IPS-NIHi11 (cell line): ENCODE measurements at regions not wholly inside any gene's neighbourhood (a gene's known extent, or its start where the extent isn't known, plus 50 kb on each side); places are given as distances from the start of the nearest gene placed in this dataset.

ENCODE experiments used
- DNase-seq: peaks from one replicate; pipeline ENCODE4 v3.0.0; 2012; ENCODE audit warnings: mixed read lengths, low spot score

DNA sequence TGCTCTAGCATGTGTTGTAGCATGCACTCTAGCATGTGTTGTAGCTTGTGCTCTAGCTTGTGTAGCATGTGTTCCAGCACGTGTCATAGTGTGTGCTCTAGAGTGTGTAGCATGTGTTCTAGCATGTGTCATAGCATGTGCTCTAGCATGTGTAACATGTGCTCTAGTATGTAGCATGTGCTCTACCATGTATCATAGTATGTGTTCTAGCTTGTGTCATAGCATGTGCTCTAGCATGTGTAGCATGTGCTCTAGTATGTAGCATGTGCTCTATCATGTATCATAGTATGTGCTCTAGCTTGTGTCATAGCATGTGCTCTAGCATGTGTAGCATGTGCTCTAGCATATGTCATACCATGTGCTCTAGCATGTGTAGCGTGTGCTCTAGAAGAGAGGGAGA lies 255.3 kb downstream of the ICE1 start:
- DNase-seq = no peak

DNA sequence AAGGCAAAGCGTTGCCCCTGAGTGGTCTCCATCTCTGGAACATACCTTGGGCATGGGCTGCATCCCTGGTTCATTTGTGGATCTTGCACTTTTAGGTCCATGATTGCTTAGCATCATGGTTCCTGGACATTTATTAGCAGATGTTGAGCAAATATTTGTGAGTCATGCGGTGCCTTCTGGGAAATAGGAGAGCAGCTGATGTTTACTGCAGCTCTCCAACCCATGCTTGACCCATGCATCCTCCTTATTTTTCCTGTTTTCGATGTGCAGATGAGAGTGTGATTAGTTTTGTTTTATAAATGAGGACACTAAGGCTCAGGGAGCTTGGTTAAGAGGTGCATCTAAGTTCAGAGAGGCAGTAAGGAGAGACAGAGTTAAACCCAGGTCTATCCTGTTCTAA lies 253.7 kb downstream of the ICE1 start:
- DNase-seq = no peak

DNA sequence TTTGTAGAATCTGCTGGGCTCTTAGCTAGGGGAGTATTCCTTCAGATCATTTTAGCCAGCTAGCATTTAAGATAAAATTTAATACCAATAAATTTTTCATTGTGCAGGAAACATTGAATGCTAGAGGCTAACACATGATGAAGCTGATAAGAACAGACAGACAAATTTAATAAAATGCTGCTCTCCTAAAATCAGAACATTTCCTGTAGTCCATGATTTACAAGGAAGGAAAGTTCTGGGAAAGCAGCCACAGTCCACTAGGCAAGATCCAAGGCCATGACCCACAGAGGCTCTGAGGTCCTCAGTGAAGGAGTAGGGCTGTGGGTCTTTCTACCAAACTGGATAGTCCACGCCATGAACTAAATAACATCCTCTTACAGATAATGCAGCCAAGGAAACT lies 253.0 kb downstream of the ICE1 start:
- DNase-seq = no peak

- no peak for DNase-seq
These were observed 249.3 kb downstream of the ICE1 start for GRCh38 chr5:5671823-5672222.

DNA sequence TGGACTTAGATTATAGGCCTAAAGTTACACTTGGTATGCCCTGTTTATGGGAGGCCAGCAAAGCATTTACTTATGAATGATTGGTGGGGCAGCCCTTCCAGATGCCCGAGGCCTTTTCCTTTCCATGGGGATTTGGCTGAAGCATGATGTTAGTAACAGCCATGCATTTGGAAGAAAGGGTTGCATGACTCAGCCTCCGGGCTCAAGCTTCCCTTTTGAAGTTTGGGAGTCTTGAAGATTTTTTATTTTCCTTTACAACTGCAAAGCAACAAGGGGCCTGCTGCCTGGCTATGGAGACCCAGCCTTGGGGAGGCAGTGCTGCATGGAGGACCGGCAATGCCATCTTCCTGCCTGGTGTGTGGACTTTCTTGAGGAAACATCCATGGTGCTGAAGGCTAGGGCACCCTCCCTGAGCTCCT lies 244.7 kb downstream of the ICE1 start:
- no peak for DNase-seq

- no peak for DNase-seq
These were observed 243.9 kb downstream of the ICE1 start for GRCh38 chr5:5666369-5666768.

- DNase-seq = no peak
These were observed 243.5 kb downstream of the ICE1 start for GRCh38 chr5:5666076-5666365.

- DNase-seq = no peak
These were observed 243.0 kb downstream of the ICE1 start for GRCh38 chr5:5665225-5666075.

DNA sequence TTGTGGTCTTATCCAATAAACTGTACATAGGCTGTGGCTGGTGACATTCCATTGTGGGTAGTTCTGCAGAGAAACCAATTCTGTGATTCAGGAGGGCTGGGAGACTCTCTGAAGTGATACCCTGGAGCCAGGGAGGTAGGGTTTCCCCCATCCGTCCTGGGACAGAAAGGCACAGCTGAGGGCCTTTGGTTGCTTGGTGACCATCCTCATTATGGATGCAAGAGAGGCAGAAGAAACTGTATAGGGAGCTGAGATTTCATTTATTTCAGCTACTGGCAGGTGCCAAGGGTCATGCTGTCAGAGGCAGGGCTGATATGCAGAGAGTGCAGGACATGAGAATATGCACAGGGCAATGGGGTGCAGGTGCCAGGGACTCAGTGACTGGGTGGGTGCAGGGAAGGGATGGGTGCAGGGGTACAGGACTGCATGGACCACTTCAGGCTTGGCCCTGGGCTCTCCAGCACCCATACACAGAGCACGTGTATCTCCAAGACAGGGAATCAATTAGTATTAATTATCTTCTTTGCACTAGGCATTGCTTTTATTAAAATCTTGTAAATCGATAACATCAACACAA lies 236.5 kb downstream of the ICE1 start:
- DNase-seq = no peak

- DNase-seq = no peak
These were observed 235.7 kb downstream of the ICE1 start for GRCh38 chr5:5658226-5658625.

- DNase-seq = no peak
These were observed 229.7 kb downstream of the ICE1 start for GRCh38 chr5:5652181-5652580.

GRCh38 chr5:5650949-5651348 lies 228.5 kb downstream of the ICE1 start:
- no peak for DNase-seq

DNA sequence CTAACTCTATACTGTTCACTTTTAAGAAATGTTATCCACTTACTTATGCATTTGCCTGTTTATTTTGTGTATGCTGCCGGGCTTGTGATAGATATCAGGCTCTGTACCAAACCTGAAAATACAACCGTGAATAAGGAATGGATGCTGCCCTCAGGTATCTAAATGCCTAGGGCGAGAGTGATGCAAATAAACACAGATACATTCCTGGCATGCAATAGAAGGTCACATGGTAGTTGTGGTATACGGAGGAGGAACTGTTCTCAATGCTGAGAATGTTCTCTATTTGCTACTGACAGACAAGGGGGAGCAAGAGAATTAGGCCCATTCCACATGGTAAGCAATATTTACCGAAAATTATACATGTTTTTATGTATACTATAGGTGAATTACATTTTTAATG lies 227.8 kb downstream of the ICE1 start:
- no peak for DNase-seq

GRCh38 chr5:5649641-5650040 lies 227.2 kb downstream of the ICE1 start:
- DNase-seq = no peak

- no peak for DNase-seq
These were observed 226.2 kb downstream of the ICE1 start for GRCh38 chr5:5648694-5649093.

DNA sequence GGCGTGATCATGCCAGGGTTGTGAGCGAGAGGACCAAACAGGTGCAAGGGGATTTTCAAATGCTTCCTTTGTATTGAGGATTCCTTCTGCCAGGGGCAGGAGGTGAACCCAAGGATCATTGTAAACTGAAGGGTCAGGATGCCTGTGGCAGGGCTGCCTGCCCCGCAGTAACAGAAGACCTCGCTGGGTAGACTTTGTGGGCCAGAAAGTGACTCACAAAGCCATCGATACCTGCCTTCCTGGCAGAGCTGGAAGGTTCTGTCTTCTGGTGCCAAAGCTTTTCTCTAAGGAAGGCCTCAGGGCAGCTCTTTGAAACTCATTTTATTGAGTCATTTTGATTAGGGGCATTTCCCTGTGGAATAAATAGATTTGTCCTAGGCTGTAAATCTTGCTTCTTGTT lies 223.4 kb downstream of the ICE1 start:
- no peak for DNase-seq

DNA sequence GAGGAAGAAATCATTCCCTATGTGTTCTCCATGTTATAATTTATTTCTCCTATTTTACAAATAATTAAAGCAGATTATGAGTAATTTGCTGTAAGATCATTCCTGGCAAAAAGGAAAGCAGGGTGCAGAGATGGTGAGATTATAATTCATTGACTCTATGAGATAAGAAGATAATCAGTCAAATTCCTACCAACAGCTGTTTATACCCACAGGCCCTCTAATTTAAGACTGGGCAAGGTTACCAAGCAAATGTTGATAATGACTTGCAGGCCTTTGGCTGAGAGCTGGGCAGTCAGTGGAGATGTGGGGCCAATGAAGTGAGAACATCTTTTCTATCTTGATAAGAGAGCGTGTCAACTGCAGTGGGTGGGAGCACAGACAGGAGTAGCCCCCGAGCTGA lies 222.7 kb downstream of the ICE1 start:
- DNase-seq = no peak

- no peak for DNase-seq
These were observed 221.8 kb downstream of the ICE1 start for GRCh38 chr5:5644249-5644648.

GRCh38 chr5:5643481-5643880 lies 221.0 kb downstream of the ICE1 start:
- no peak for DNase-seq

- DNase-seq = no peak
These were observed 215.7 kb downstream of the ICE1 start for GRCh38 chr5:5638211-5638610.

DNA sequence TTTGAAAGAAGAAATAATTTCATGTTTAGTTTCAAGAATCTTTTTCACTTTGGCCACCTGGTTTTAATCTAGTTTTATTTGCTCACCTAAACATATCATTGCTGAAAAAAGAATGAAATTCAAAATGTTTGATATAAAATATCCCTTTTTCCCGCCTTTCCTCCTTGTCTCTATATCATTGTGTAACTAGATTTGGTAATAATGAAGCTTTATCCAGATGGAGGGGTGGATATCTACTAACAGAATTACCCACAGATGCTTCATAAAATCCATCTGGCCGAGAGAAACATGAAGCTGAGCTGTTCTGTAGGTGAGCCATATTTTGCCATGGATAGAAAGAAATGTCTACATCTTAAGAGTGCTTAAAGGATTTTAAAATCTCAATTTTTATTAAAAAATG lies 214.7 kb downstream of the ICE1 start:
- no peak for DNase-seq

- no peak for DNase-seq
These were observed 212.3 kb downstream of the ICE1 start for GRCh38 chr5:5634817-5635216.

DNA sequence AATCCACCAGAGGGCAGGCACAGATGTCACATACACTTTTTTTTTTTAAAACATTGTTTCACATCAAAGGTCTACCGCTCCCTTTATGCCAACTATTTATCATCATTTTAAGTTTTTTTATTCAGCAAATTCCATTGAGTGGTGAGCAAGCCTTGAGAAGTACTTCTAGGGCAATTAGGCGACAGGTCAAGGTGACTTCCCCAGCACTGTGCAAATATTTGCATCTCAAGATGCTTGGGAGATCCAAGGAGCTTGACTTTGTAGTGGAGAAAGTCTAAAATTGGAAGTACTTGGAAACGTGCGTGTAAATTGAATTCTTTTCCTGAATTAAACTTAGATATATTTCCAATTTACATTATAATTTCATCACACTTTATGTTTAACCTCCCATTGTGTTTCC lies 211.1 kb downstream of the ICE1 start:
- DNase-seq = no peak

DNA sequence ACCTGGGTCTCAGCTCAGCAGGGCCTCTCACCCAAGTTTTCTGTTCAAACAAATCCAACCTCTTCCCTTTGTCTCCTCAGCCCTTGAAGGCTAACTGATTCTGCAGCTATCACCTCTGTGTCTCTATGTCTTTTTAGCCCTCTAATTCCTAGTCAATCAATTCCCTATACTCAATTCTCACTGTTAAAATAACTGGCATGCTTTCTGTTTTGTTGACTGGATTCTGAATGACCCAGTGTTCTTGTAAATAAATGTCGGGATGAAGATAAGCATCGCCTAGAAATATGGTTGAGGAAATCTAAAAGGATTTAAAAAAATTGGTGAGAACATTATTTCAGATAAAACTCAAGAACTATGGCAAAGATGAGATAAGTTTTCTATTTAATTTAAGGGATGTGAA lies 210.2 kb downstream of the ICE1 start:
- DNase-seq = no peak
